ENCODE measurements at regions not wholly inside any gene's neighbourhood (a gene's known extent, or its start where the extent isn't known, plus 50 kb on each side); places are given as distances from the start of the nearest gene placed in this dataset.

DNA sequence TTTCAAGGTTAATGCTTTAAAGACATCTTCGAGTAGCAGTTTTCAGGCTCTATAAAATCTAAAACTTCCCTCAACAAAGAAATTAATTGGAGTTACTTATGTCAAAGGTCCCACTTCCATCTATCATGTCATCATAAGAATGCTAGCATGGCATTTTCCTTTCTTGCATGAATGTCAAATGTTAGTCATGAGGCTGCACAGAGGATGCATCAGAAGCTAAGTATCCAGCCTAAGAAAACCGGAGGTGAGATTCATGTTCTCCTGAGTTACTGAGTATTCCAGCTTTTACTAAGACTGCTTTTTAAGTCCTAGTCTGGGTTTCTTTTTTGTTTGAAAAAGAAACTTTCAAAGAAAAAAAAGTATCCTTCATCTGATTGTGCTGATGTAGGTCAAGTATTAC is 130.6 kb upstream of the CDH19 start:
- Histone ChIP-seq H3K4me3 (ENCODE audit: low read length) (no peak overlapping the region), H3K27ac (ENCODE audit: low read length) (no peak overlapping the region), H3K9me3 (ENCODE audit: control insufficient read depth, insufficient read depth, low read length) (no peaks in the 10 kb centered on the region), H3K4me1 (ENCODE audit: control insufficient read depth, insufficient read depth, low read length) (no peaks in the 10 kb centered on the region), H3K36me3 (ENCODE audit: control insufficient read depth, insufficient read depth, low read length) (no peaks in the 10 kb centered on the region), H3K27me3 (ENCODE audit: control insufficient read depth, insufficient read depth, low read length) (no peaks in the 10 kb centered on the region)
- Mint-ChIP-seq H3K36me3 (no peaks in the 10 kb centered on the region), H3K4me1 (no peaks in the 10 kb centered on the region), H3K27me3 (ENCODE audit: low read depth in 2 of 2) (no peaks in the 10 kb centered on the region), H3K9me3 (peaks cover 9 to 13% of the 10 kb centered on the region in 2 donors), H3K4me3 (no peak overlapping the region), H3K27ac (no peak overlapping the region)
- TF ChIP-seq CTCF (IDR thresholded peaks at IDR 0.05), result no peak
- intact Hi-C loops (cut with micrococcal nuclease), result no loop called here
- ATAC-seq (no peak), DNase-seq (no peak)
- 92% methylated on average over 2 of the region's 2 CpGs for WGBS (ENCODE audit: insufficient coverage)

GRCh38 chr18:66731890-66732289 is 128.0 kb upstream of the CDH19 start:
- no peaks in the 10 kb centered on the region for H3K4me1 ChIP-seq (ENCODE audit: control insufficient read depth, insufficient read depth, low read length)
- no peak overlapping the region for H3K27ac ChIP-seq (ENCODE audit: low read length)
- DNase-seq, result no peak
- H3K4me3 Mint-ChIP-seq, result no peak overlapping the region
- peaks cover 9 to 13% of the 10 kb centered on the region in 2 donors for H3K9me3 Mint-ChIP-seq
- H3K4me1 Mint-ChIP-seq, result no peaks in the 10 kb centered on the region
- H3K4me3 ChIP-seq (ENCODE audit: low read length), result no peak overlapping the region
- no peak for TF ChIP-seq CTCF (IDR thresholded peaks at IDR 0.05)
- H3K36me3 ChIP-seq (ENCODE audit: control insufficient read depth, insufficient read depth, low read length), result no peaks in the 10 kb centered on the region
- H3K27me3 Mint-ChIP-seq (ENCODE audit: low read depth in 2 of 2), result no peaks in the 10 kb centered on the region
- H3K27me3 ChIP-seq (ENCODE audit: control insufficient read depth, insufficient read depth, low read length), result no peaks in the 10 kb centered on the region
- intact Hi-C loops (cut with micrococcal nuclease), result no loop called here
- H3K27ac Mint-ChIP-seq, result no peak overlapping the region
- H3K9me3 ChIP-seq (ENCODE audit: control insufficient read depth, insufficient read depth, low read length), result no peaks in the 10 kb centered on the region
- H3K36me3 Mint-ChIP-seq, result no peaks in the 10 kb centered on the region
- no peak for ATAC-seq

- H3K36me3 ChIP-seq (ENCODE audit: control insufficient read depth, insufficient read depth, low read length), result no peaks in the 10 kb centered on the region
- intact Hi-C loops (cut with micrococcal nuclease), result no loop called here
- ATAC-seq (no peak), DNase-seq (no peak)
- H3K27ac ChIP-seq (ENCODE audit: low read length), result no peak overlapping the region
- no peaks in the 10 kb centered on the region for H3K4me1 ChIP-seq (ENCODE audit: control insufficient read depth, insufficient read depth, low read length)
- H3K4me1 Mint-ChIP-seq, result no peaks in the 10 kb centered on the region
- no peaks in the 10 kb centered on the region for H3K36me3 Mint-ChIP-seq
- H3K27me3 Mint-ChIP-seq (ENCODE audit: low read depth in 2 of 2), result no peaks in the 10 kb centered on the region
- H3K27ac Mint-ChIP-seq, result no peak overlapping the region
- 79% methylated on average over 1 of the region's 2 CpGs for WGBS (ENCODE audit: insufficient coverage)
- no peak overlapping the region for H3K4me3 ChIP-seq (ENCODE audit: low read length)
- peaks cover 2 to 7% of the 10 kb centered on the region in 2 donors for H3K9me3 Mint-ChIP-seq
- H3K4me3 Mint-ChIP-seq, result no peak overlapping the region
- TF ChIP-seq CTCF (IDR thresholded peaks at IDR 0.05), result no peak
- H3K9me3 ChIP-seq (ENCODE audit: control insufficient read depth, insufficient read depth, low read length), result no peaks in the 10 kb centered on the region
- no peaks in the 10 kb centered on the region for H3K27me3 ChIP-seq (ENCODE audit: control insufficient read depth, insufficient read depth, low read length)
These were observed 125.8 kb upstream of the CDH19 start for GRCh38 chr18:66729442-66730239.

GRCh38 chr18:66728951-66729350 is 125.1 kb upstream of the CDH19 start:
- 94% methylated on average over 5 of the region's 5 CpGs for WGBS (ENCODE audit: insufficient coverage)
- no peaks in the 10 kb centered on the region for H3K4me1 ChIP-seq (ENCODE audit: control insufficient read depth, insufficient read depth, low read length)
- H3K27me3 ChIP-seq (ENCODE audit: control insufficient read depth, insufficient read depth, low read length), result no peaks in the 10 kb centered on the region
- H3K27me3 Mint-ChIP-seq (ENCODE audit: low read depth in 2 of 2), result no peaks in the 10 kb centered on the region
- intact Hi-C loops (cut with micrococcal nuclease), result no loop called here
- DNase-seq (no peak), ATAC-seq (no peak)
- H3K9me3 ChIP-seq (ENCODE audit: control insufficient read depth, insufficient read depth, low read length), result no peaks in the 10 kb centered on the region
- no peaks in the 10 kb centered on the region for H3K36me3 ChIP-seq (ENCODE audit: control insufficient read depth, insufficient read depth, low read length)
- no peaks in the 10 kb centered on the region for H3K4me1 Mint-ChIP-seq
- no peak overlapping the region for H3K27ac Mint-ChIP-seq
- no peak overlapping the region for H3K4me3 Mint-ChIP-seq
- H3K9me3 Mint-ChIP-seq, result peaks cover 2 to 8% of the 10 kb centered on the region in 2 donors
- H3K27ac ChIP-seq (ENCODE audit: low read length), result no peak overlapping the region
- no peak for TF ChIP-seq CTCF (IDR thresholded peaks at IDR 0.05)
- no peak overlapping the region for H3K4me3 ChIP-seq (ENCODE audit: low read length)
- no peaks in the 10 kb centered on the region for H3K36me3 Mint-ChIP-seq

All from natural killer cell (primary cell).